ENCODE measurements at regions not wholly inside any gene's neighbourhood (a gene's known extent, or its start where the extent isn't known, plus 50 kb on each side); places are given as distances from the start of the nearest gene placed in this dataset.
A peak's percentile ranks its signal among the peaks of the same experiment; 100 is the strongest.

- H3K4me3 ChIP-seq: no peak overlapping the region
- no peaks in the 10 kb centered on the region for H3K9me3 ChIP-seq
- H3K36me3 ChIP-seq: no peaks in the 10 kb centered on the region
- intact Hi-C loops (cut with DNase I; ENCODE audit: low total_unique reads): no loop called here
- H3K27ac ChIP-seq: peak overlapping the region; percentile 73 to 87 (median 82)
- in situ Hi-C loops (cut with MboI; ENCODE audit: low pct_ligation_motif_present in 1 of 4, low pct_unique_long_range_greater_than_20kb in 1 of 4, low sequenced_read_pairs in 3 of 4): no loop called here
- 33 to 70% methylated on average over 1 of the region's 1 CpG for WGBS, 2 donors (ENCODE audit: low coverage in 1 of 2)
- DNase-seq: no peak
- peaks cover 16 to 49% (median 27%) of the 10 kb centered on the region in 4 donors for H3K4me1 ChIP-seq
- TF ChIP-seq POLR2AphosphoS5 (IDR thresholded peaks at IDR 0.05): no peak
- no peaks in the 10 kb centered on the region for H3K27me3 ChIP-seq
Measured at GRCh38 chr5:115413651-115414050, 117.2 kb upstream of the CCDC112 start.

GRCh38 chr5:115409094-115409493 is 112.6 kb upstream of the CCDC112 start:
- in situ Hi-C loops (cut with MboI; ENCODE audit: low pct_ligation_motif_present in 1 of 4, low pct_unique_long_range_greater_than_20kb in 1 of 4, low sequenced_read_pairs in 3 of 4) (no loop called here), intact Hi-C loops (cut with DNase I; ENCODE audit: low total_unique reads) (no loop called here)
- H3K36me3 ChIP-seq: no peaks in the 10 kb centered on the region
- 81 to 82% methylated on average over 2 of the region's 2 CpGs for WGBS, 2 donors (ENCODE audit: low coverage in 1 of 2)
- H3K4me3 ChIP-seq: no peak overlapping the region
- TF ChIP-seq POLR2AphosphoS5 (IDR thresholded peaks at IDR 0.05) (no peak), EP300 (IDR thresholded peaks at IDR 0.05; ENCODE audit: low read depth) (no peak), POLR2A (IDR thresholded peaks at IDR 0.05) (no peak)
- TF ChIP-seq, protein P1, sequence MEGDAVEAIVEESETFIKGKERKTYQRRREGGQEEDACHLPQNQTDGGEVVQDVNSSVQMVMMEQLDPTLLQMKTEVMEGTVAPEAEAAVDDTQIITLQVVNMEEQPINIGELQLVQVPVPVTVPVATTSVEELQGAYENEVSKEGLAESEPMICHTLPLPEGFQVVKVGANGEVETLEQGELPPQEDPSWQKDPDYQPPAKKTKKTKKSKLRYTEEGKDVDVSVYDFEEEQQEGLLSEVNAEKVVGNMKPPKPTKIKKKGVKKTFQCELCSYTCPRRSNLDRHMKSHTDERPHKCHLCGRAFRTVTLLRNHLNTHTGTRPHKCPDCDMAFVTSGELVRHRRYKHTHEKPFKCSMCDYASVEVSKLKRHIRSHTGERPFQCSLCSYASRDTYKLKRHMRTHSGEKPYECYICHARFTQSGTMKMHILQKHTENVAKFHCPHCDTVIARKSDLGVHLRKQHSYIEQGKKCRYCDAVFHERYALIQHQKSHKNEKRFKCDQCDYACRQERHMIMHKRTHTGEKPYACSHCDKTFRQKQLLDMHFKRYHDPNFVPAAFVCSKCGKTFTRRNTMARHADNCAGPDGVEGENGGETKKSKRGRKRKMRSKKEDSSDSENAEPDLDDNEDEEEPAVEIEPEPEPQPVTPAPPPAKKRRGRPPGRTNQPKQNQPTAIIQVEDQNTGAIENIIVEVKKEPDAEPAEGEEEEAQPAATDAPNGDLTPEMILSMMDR (IDR thresholded peaks at IDR 0.05): no peak
- no peak for DNase-seq
- no peaks in the 10 kb centered on the region for H3K9me3 ChIP-seq
- H3K4me1 ChIP-seq: peaks cover under 1 to 6% (median 4%) of the 10 kb centered on the region in 4 donors
- no peak overlapping the region for H3K27ac ChIP-seq
- H3K27me3 ChIP-seq: no peaks in the 10 kb centered on the region

GRCh38 chr5:115402822-115403577 is 106.5 kb upstream of the CCDC112 start:
- no peaks in the 10 kb centered on the region for H3K4me1 ChIP-seq
- DNase-seq: no peak
- TF ChIP-seq EP300 (IDR thresholded peaks at IDR 0.05; ENCODE audit: low read depth) (no peak), POLR2AphosphoS5 (IDR thresholded peaks at IDR 0.05) (no peak), POLR2A (IDR thresholded peaks at IDR 0.05) (no peak)
- TF ChIP-seq, protein P1 (IDR thresholded peaks at IDR 0.05): no peak
- no peaks in the 10 kb centered on the region for H3K27me3 ChIP-seq
- no peak overlapping the region for H3K4me3 ChIP-seq
- H3K9me3 ChIP-seq: no peaks in the 10 kb centered on the region
- WGBS, 2 donors (ENCODE audit: low coverage in 1 of 2): 75 to 78% methylated on average over 1 of the region's 1 CpG
- no peak overlapping the region for H3K27ac ChIP-seq
- intact Hi-C loops (cut with DNase I; ENCODE audit: low total_unique reads): no loop called here
- H3K36me3 ChIP-seq: no peaks in the 10 kb centered on the region
- in situ Hi-C loops (cut with MboI; ENCODE audit: low pct_ligation_motif_present in 1 of 4, low pct_unique_long_range_greater_than_20kb in 1 of 4, low sequenced_read_pairs in 3 of 4): no loop called here

DNA sequence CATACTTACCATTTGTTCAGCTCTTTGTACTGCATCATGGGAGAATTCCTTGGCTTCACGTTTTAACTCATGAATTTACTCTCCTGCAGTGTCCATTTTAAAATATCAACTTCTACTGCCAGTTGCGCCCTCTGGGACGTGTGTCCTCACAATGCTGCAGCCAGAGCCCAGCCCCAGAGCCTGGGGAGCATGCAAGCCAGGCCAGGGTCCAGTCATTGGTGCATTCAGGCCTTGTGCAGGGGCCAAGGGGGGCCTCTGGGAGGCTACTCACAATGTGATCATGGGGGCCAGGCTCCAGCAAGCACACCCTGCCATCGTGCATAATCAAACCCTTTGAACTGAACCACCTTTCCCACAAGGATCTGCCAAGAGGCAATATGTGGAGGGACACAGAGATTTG is 105.6 kb upstream of the CCDC112 start:
- no peaks in the 10 kb centered on the region for H3K36me3 ChIP-seq
- H3K4me3 ChIP-seq: no peak overlapping the region
- intact Hi-C loops (cut with DNase I; ENCODE audit: low total_unique reads): no loop called here
- no peak for TF ChIP-seq POLR2A (IDR thresholded peaks at IDR 0.05)
- TF ChIP-seq EP300 (IDR thresholded peaks at IDR 0.05; ENCODE audit: low read depth): no peak
- TF ChIP-seq, protein P1 (IDR thresholded peaks at IDR 0.05): no peak
- no peak for TF ChIP-seq POLR2AphosphoS5 (IDR thresholded peaks at IDR 0.05)
- no peak for DNase-seq
- no peaks in the 10 kb centered on the region for H3K4me1 ChIP-seq
- no peaks in the 10 kb centered on the region for H3K27me3 ChIP-seq
- in situ Hi-C loops (cut with MboI; ENCODE audit: low pct_ligation_motif_present in 1 of 4, low pct_unique_long_range_greater_than_20kb in 1 of 4, low sequenced_read_pairs in 3 of 4): no loop called here
- no peaks in the 10 kb centered on the region for H3K9me3 ChIP-seq
- H3K27ac ChIP-seq: no peak overlapping the region
- 61 to 66% methylated on average over 3 to 4 of the region's 4 CpGs for WGBS, 2 donors (ENCODE audit: low coverage in 1 of 2)

- Histone ChIP-seq H3K9me3 (no peaks in the 10 kb centered on the region), H3K4me3 (no peak overlapping the region), H3K27me3 (no peaks in the 10 kb centered on the region), H3K36me3 (no peaks in the 10 kb centered on the region), H3K4me1 (peaks cover 0 to 3% (median 0%) of the 10 kb centered on the region in 4 donors), H3K27ac (no peak overlapping the region)
- in situ Hi-C loops (cut with MboI; ENCODE audit: low pct_ligation_motif_present in 1 of 4, low pct_unique_long_range_greater_than_20kb in 1 of 4, low sequenced_read_pairs in 3 of 4): no loop called here
- 71 to 89% methylated on average over 1 of the region's 1 CpG for WGBS, 2 donors (ENCODE audit: low coverage in 1 of 2)
- DNase-seq: no peak
- TF ChIP-seq EP300 (IDR thresholded peaks at IDR 0.05; ENCODE audit: low read depth): no peak
- TF ChIP-seq, protein P1 (IDR thresholded peaks at IDR 0.05): no peak
- TF ChIP-seq POLR2A (IDR thresholded peaks at IDR 0.05): no peak
- no peak for TF ChIP-seq POLR2AphosphoS5 (IDR thresholded peaks at IDR 0.05)
- intact Hi-C loops (cut with DNase I; ENCODE audit: low total_unique reads): no loop called here
Measured at GRCh38 chr5:115398719-115399118, 102.3 kb upstream of the CCDC112 start.

All from transverse colon (tissue), 4 donors.